ENCODE measurements at regions not wholly inside any gene's neighbourhood (a gene's known extent, or its start where the extent isn't known, plus 50 kb on each side); places are given as distances from the start of the nearest gene placed in this dataset.

- H3K14ac ChIP-seq (ENCODE audit: insufficient read depth, low read length), result no peak overlapping the region
- H3K27me3 ChIP-seq (ENCODE audit: insufficient read depth, low read length), result no peaks in the 10 kb centered on the region
- H2BK15ac ChIP-seq (ENCODE audit: low read depth, low read length), result no peak overlapping the region
- no peak overlapping the region for H2BK5ac ChIP-seq (ENCODE audit: insufficient read length, low read length)
- H2BK12ac ChIP-seq (ENCODE audit: insufficient read length, low read depth, low read length), result no peak overlapping the region
- H3K27ac Mint-ChIP-seq, result no peak overlapping the region
- no peaks in the 10 kb centered on the region for H3K79me2 ChIP-seq (ENCODE audit: insufficient read depth, low read length)
- no peak overlapping the region for H3K23ac ChIP-seq (ENCODE audit: insufficient read length, low read depth, low read length)
- no peak overlapping the region for H3K9ac ChIP-seq (ENCODE audit: extremely low read depth, insufficient read length, low read length)
- H2BK120ac ChIP-seq (ENCODE audit: low read depth, low read length, poor library complexity, severe bottlenecking), result no peak overlapping the region
- H3K4me3 Mint-ChIP-seq, result no peak overlapping the region
- no peaks in the 10 kb centered on the region for H3K4me1 ChIP-seq (ENCODE audit: insufficient read depth, low read length)
- no peak overlapping the region for H3K4me2 ChIP-seq (ENCODE audit: insufficient read depth, insufficient read length, low read length)
- no peaks in the 10 kb centered on the region for H4K20me1 ChIP-seq (ENCODE audit: control insufficient read depth, insufficient read depth, insufficient read length)
- H3K4ac ChIP-seq (ENCODE audit: low read depth, low read length), result no peak overlapping the region
- H2BK20ac ChIP-seq (ENCODE audit: low read depth, low read length, poor library complexity, severe bottlenecking), result no peak overlapping the region
- H3K79me1 ChIP-seq (ENCODE audit: insufficient read depth, low read depth, low read length, poor library complexity, severe bottlenecking), result no peaks in the 10 kb centered on the region
- TF ChIP-seq, protein P1, sequence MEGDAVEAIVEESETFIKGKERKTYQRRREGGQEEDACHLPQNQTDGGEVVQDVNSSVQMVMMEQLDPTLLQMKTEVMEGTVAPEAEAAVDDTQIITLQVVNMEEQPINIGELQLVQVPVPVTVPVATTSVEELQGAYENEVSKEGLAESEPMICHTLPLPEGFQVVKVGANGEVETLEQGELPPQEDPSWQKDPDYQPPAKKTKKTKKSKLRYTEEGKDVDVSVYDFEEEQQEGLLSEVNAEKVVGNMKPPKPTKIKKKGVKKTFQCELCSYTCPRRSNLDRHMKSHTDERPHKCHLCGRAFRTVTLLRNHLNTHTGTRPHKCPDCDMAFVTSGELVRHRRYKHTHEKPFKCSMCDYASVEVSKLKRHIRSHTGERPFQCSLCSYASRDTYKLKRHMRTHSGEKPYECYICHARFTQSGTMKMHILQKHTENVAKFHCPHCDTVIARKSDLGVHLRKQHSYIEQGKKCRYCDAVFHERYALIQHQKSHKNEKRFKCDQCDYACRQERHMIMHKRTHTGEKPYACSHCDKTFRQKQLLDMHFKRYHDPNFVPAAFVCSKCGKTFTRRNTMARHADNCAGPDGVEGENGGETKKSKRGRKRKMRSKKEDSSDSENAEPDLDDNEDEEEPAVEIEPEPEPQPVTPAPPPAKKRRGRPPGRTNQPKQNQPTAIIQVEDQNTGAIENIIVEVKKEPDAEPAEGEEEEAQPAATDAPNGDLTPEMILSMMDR (conservative IDR thresholded peaks at IDR 0.05), result no peak
- no peak overlapping the region for H4K8ac ChIP-seq (replicated peaks; ENCODE audit: insufficient read length, low read depth, low read length)
- peaks cover 0 to 9% (median 2%) of the 10 kb centered on the region in 3 experiments; a peak in 3 of 7 replicates for H3K36me3 Mint-ChIP-seq (ENCODE audit: insufficient read depth in 1 of 3, low read depth in 3 of 3)
- no peaks in the 10 kb centered on the region for H3K23me2 ChIP-seq (ENCODE audit: insufficient read length, low read depth, low read length, poor library complexity, severe bottlenecking)
- no peak overlapping the region for H3T11ph ChIP-seq (ENCODE audit: low read length)
- H2AK5ac ChIP-seq (ENCODE audit: insufficient read length, low read length), result no peak overlapping the region
- H3K18ac ChIP-seq (ENCODE audit: insufficient read length, low read depth, low read length), result no peak overlapping the region
- no peak overlapping the region for H4K5ac ChIP-seq (ENCODE audit: insufficient read length, low read depth, low read length)
- H3K27me3 Mint-ChIP-seq (ENCODE audit: low read depth), result no peaks in the 10 kb centered on the region
- no peak overlapping the region for H3K56ac ChIP-seq (ENCODE audit: insufficient read length, low read depth, low read length)
- H3K4me1 Mint-ChIP-seq, result no peaks in the 10 kb centered on the region
- no peak overlapping the region for H4K91ac ChIP-seq (ENCODE audit: insufficient read length, low read depth, low read length)
- DNase-seq, result no peak
- H2AFZ ChIP-seq (ENCODE audit: low read length), result no peak overlapping the region
- no CpG with 5 or more reads among the region's 3 CpGs for WGBS (ENCODE audit: extremely low coverage, insufficient read length, low lambda C conversion rate)
- peaks cover 6% of the 10 kb centered on the region in 2 experiments; a peak in 4 of 5 replicates for H3K9me3 Mint-ChIP-seq
- H3K9me3 ChIP-seq (ENCODE audit: control insufficient read depth, low read depth, low read length), result no peaks in the 10 kb centered on the region
- H3K27ac ChIP-seq (ENCODE audit: insufficient read length, low read depth, low read length), result no peak overlapping the region
Observed at GRCh38 chr4:33579951-33580350, 2664.4 kb downstream of the ARAP2 start.

All from H9 (cell line).